MCF 10A (cell line): ENCODE measurements at regions not wholly inside any gene's neighbourhood (a gene's known extent, or its start where the extent isn't known, plus 50 kb on each side); places are given as distances from the start of the nearest gene placed in this dataset.
"Not testable (repeated sequence)": the region's sequence is repeated elsewhere in the genome, so short reads cannot be mapped to it uniquely, and the experiment has no call there.

Source experiments
- BruUV-seq: library from RNA; stranded (reverse); fragments of 400-500 nt; replicated peaks from 2 replicates; lab custom pipeline; 2021; lab: Mats Ljungman, UMichigan
- CTCF ChIA-PET: fragments of 300-600 bp; sonication (Branson Sonifier 250); formaldehyde crosslinking; extraction: SDS; loops from one replicate; lab custom pipeline; 2021; ENCODE audit warnings: antibody characterized with exemption, inconsistent platforms; lab: Yijun Ruan, JAX
- POLR2A ChIA-PET: fragments of 300-600, 350-650 bp; sonication (Branson Sonifier 250); formaldehyde crosslinking; extraction: SDS; loops from one replicate; lab custom pipeline; 2020; ENCODE audit warnings: antibody characterized with exemption, inconsistent platforms; lab: Yijun Ruan, JAX
- DNase-seq: peaks from one replicate; pipeline ENCODE4 v3.0.0-alpha.2; 2018; ENCODE audit not compliant: unreplicated experiment
- H3K27ac Mint-ChIP-seq: one replicate; pipeline ENCODE4 v1.8.0; 2022; ENCODE audit warnings: mild to moderate bottlenecking, low read depth, mixed read lengths; ENCODE audit not compliant: unreplicated experiment
- H3K27me3 Mint-ChIP-seq: one replicate; pipeline ENCODE4 v1.8.0; 2022; ENCODE audit warnings: mixed read lengths; ENCODE audit not compliant: insufficient read depth, unreplicated experiment
- H3K36me3 Mint-ChIP-seq: one replicate; pipeline ENCODE4 v1.8.0; 2022; ENCODE audit warnings: mild to moderate bottlenecking, moderate library complexity, mixed read lengths; ENCODE audit not compliant: insufficient read depth, unreplicated experiment
- H3K4me1 Mint-ChIP-seq: one replicate; pipeline ENCODE4 v1.8.0; 2022; ENCODE audit warnings: mixed read lengths; ENCODE audit not compliant: insufficient read depth, unreplicated experiment
- H3K4me3 Mint-ChIP-seq: one replicate; pipeline ENCODE4 v1.8.0; 2022; ENCODE audit warnings: mild to moderate bottlenecking, moderate library complexity, mixed read lengths; ENCODE audit not compliant: unreplicated experiment
- H3K9me3 Mint-ChIP-seq: one replicate; pipeline ENCODE4 v1.8.0; 2022; ENCODE audit warnings: mixed read lengths; ENCODE audit not compliant: unreplicated experiment
- CTCF ChIP-seq: fragments of 200-600 bp; IDR thresholded peaks from one replicate; pipeline ENCODE4 v1.8.0; 2022; ENCODE audit warnings: antibody characterized with exemption, mild to moderate bottlenecking; ENCODE audit not compliant: unreplicated experiment
- intact Hi-C: fragments of 100-400 bp; cut with micrococcal nuclease; formaldehyde crosslinking; loops from 2 replicates; pipeline ENCODE4 v1.14.1; 2022

- no TSS peak for BruUV-seq
- H3K36me3 Mint-ChIP-seq: peaks cover 4% of the 10 kb centered on the region
- H3K4me1 Mint-ChIP-seq: no peaks in the 10 kb centered on the region
- intact Hi-C loops: no loop called here
- no peaks in the 10 kb centered on the region for H3K27me3 Mint-ChIP-seq
- no peak overlapping the region for H3K4me3 Mint-ChIP-seq
- no peak overlapping the region for H3K27ac Mint-ChIP-seq
- TF ChIP-seq CTCF: no peak
- H3K9me3 Mint-ChIP-seq: no peaks in the 10 kb centered on the region
- DNase-seq: no peak
- ChIA-PET CTCF (no interaction called here), POLR2A (no interaction called here)
Observed at GRCh38 chr10:36007369-36007768, 365.3 kb upstream of the FZD8 start.

GRCh38 chr10:36003688-36004087, 361.6 kb upstream of the FZD8 start:
- TF ChIP-seq CTCF: no peak
- DNase-seq: no peak
- Mint-ChIP-seq H3K36me3 (peaks cover 4% of the 10 kb centered on the region), H3K4me1 (no peaks in the 10 kb centered on the region), H3K27me3 (no peaks in the 10 kb centered on the region), H3K27ac (no peak overlapping the region), H3K4me3 (no peak overlapping the region), H3K9me3 (peaks cover 7% of the 10 kb centered on the region)
- no TSS peak for BruUV-seq
- intact Hi-C loops: no loop called here
- POLR2A ChIA-PET: no interaction called here
- CTCF ChIA-PET: interaction anchor here (0.5 kb wide), 1 partner anchor 51 kb away, joined by 4 read pairs; no protein-coding TSS in a partner anchor

- ChIA-PET CTCF (interaction anchor here (0.5 kb wide), 2 partner anchors 19 to 52 kb away, joined by 3 to 4 read pairs; no protein-coding TSS in a partner anchor), POLR2A (no interaction called here)
- Mint-ChIP-seq H3K27ac (no peak overlapping the region), H3K36me3 (peaks cover 4% of the 10 kb centered on the region), H3K4me3 (no peak overlapping the region), H3K4me1 (no peaks in the 10 kb centered on the region), H3K9me3 (peaks cover 7% of the 10 kb centered on the region), H3K27me3 (no peaks in the 10 kb centered on the region)
- TF ChIP-seq CTCF: no peak
- DNase-seq: no peak
- BruUV-seq: no TSS peak
- intact Hi-C loops: no loop called here
Observed at GRCh38 chr10:36003031-36003600, 361.0 kb upstream of the FZD8 start.

- no peak for TF ChIP-seq CTCF
- POLR2A ChIA-PET: interaction anchor here (1.0 kb wide), 1 partner anchor 723 kb away, joined by 3 read pairs; no protein-coding TSS in a partner anchor
- Mint-ChIP-seq H3K4me1 (no peaks in the 10 kb centered on the region), H3K9me3 (peaks cover 7% of the 10 kb centered on the region), H3K4me3 (no peak overlapping the region), H3K27me3 (no peaks in the 10 kb centered on the region), H3K36me3 (peaks cover 4% of the 10 kb centered on the region), H3K27ac (no peak overlapping the region)
- DNase-seq: no peak
- intact Hi-C loops: no loop called here
- BruUV-seq: no TSS peak
- CTCF ChIA-PET: interaction anchor here (0.5 to 0.6 kb wide), 2 partner anchors 8 to 20 kb away, joined by 3 read pairs; no protein-coding TSS in a partner anchor
Observed at GRCh38 chr10:36002445-36002844, 360.3 kb upstream of the FZD8 start.

GRCh38 chr10:36000754-36001153, 358.7 kb upstream of the FZD8 start:
- H3K27ac Mint-ChIP-seq, H3K9me3 Mint-ChIP-seq, DNase-seq, H3K36me3 Mint-ChIP-seq, CTCF ChIA-PET, POLR2A ChIA-PET, H3K4me1 Mint-ChIP-seq, BruUV-seq, H3K4me3 Mint-ChIP-seq, intact Hi-C loops, H3K27me3 Mint-ChIP-seq: not testable (repeated sequence)
